IMR-90 (cell line): ENCODE measurements at regions not wholly inside any gene's neighbourhood (a gene's known extent, or its start where the extent isn't known, plus 50 kb on each side); places are given as distances from the start of the nearest gene placed in this dataset.

Source experiments
- POLR2A ChIP-seq: IDR thresholded peaks from 2 replicates; pipeline ENCODE4 v1.6.1; 2012; ENCODE audit warnings: mild to moderate bottlenecking, low read depth, low read length
- RCOR1 ChIP-seq: IDR thresholded peaks from 2 replicates; pipeline ENCODE4 v1.6.1; 2012; ENCODE audit warnings: mild to moderate bottlenecking, low read length, improper control_type of control experiment; ENCODE audit not compliant: insufficient replicate concordance
- TF ChIP-seq, protein P1 (sequence below): conservative IDR thresholded peaks from 2 replicates; pipeline ENCODE4 v1.5.1; 2012; ENCODE audit warnings: mild to moderate bottlenecking, low read depth, low read length, improper control_type of control experiment

DNA sequence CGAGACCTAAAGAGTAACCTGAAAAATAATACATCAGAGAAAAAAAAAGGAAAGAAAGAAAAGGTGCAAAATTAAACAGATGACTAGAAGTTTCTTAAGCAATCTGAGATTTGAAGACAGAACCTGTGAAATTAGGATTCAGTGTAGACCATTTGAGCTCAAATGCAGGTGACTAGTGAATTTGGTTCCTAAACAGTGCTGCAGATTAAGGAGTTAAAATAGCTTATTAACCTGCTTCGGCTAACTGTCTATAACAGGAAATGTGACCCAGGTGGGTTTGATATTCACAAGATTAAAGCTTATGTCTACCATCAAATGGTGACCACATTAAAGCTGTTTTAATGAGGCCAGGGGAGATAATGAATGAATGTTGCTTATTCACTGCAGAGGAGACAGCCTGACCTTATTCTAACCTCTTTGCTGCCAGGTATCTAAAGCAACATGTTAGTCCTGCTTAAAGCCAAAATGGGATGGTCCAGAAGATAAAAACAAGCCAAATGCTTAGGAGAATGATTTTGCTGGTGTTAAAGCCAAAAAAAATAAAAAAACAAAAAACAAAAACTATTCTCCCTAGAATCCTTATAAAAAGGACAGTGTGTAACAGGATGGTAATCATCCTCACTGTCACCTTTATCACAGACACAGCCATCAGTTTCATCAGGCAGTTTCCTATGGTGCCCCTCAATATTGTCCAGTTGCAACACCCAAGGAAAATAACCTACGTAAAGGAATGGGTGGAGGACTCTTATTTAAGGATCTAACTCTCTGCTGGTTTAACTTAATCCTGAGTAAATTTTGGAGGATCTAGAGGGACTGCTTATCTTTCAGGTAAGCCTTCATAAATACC, 769.0 kb upstream of the ZEB2 start:
- TF ChIP-seq RCOR1 (no peak), POLR2A (no peak)
- TF ChIP-seq, protein P1, sequence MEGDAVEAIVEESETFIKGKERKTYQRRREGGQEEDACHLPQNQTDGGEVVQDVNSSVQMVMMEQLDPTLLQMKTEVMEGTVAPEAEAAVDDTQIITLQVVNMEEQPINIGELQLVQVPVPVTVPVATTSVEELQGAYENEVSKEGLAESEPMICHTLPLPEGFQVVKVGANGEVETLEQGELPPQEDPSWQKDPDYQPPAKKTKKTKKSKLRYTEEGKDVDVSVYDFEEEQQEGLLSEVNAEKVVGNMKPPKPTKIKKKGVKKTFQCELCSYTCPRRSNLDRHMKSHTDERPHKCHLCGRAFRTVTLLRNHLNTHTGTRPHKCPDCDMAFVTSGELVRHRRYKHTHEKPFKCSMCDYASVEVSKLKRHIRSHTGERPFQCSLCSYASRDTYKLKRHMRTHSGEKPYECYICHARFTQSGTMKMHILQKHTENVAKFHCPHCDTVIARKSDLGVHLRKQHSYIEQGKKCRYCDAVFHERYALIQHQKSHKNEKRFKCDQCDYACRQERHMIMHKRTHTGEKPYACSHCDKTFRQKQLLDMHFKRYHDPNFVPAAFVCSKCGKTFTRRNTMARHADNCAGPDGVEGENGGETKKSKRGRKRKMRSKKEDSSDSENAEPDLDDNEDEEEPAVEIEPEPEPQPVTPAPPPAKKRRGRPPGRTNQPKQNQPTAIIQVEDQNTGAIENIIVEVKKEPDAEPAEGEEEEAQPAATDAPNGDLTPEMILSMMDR: no peak
